ENCODE measurements at regions not wholly inside any gene's neighbourhood (a gene's known extent, or its start where the extent isn't known, plus 50 kb on each side); places are given as distances from the start of the nearest gene placed in this dataset.

GRCh38 chr4:4727536-4727935 is 131.9 kb upstream of the MSX1 start:
- no peak for DNase-seq (ENCODE audit: low spot score)
- Mint-ChIP-seq H3K27me3 (ENCODE audit: unreplicated experiment) (peaks cover 3% of the 10 kb centered on the region), H3K36me3 (ENCODE audit: low read depth, unreplicated experiment) (peaks cover 15% of the 10 kb centered on the region), H3K27ac (ENCODE audit: unreplicated experiment) (no peak overlapping the region), H3K4me1 (ENCODE audit: unreplicated experiment) (no peaks in the 10 kb centered on the region), H3K9me3 (ENCODE audit: unreplicated experiment) (peaks cover 10% of the 10 kb centered on the region), H3K4me3 (ENCODE audit: unreplicated experiment) (no peak overlapping the region)
- TF ChIP-seq CTCF (IDR thresholded peaks at IDR 0.05; ENCODE audit: unreplicated experiment): no peak

- peaks cover 15% of the 10 kb centered on the region for H3K36me3 Mint-ChIP-seq (ENCODE audit: low read depth, unreplicated experiment)
- no peak overlapping the region for H3K4me3 Mint-ChIP-seq (ENCODE audit: unreplicated experiment)
- H3K4me1 Mint-ChIP-seq (ENCODE audit: unreplicated experiment): no peaks in the 10 kb centered on the region
- peaks cover 3% of the 10 kb centered on the region for H3K27me3 Mint-ChIP-seq (ENCODE audit: unreplicated experiment)
- TF ChIP-seq CTCF (IDR thresholded peaks at IDR 0.05; ENCODE audit: unreplicated experiment): peak; percentile 48
- peaks cover 10% of the 10 kb centered on the region for H3K9me3 Mint-ChIP-seq (ENCODE audit: unreplicated experiment)
- no peak overlapping the region for H3K27ac Mint-ChIP-seq (ENCODE audit: unreplicated experiment)
- DNase-seq (ENCODE audit: low spot score): no peak
Measured at GRCh38 chr4:4726051-4726450, 133.4 kb upstream of the MSX1 start.

GRCh38 chr4:4724321-4724720 is 135.1 kb upstream of the MSX1 start:
- H3K4me1 Mint-ChIP-seq (ENCODE audit: unreplicated experiment): no peaks in the 10 kb centered on the region
- DNase-seq (ENCODE audit: low spot score): no peak
- H3K36me3 Mint-ChIP-seq (ENCODE audit: low read depth, unreplicated experiment): peaks cover 15% of the 10 kb centered on the region
- no peak overlapping the region for H3K4me3 Mint-ChIP-seq (ENCODE audit: unreplicated experiment)
- peaks cover 3% of the 10 kb centered on the region for H3K27me3 Mint-ChIP-seq (ENCODE audit: unreplicated experiment)
- H3K27ac Mint-ChIP-seq (ENCODE audit: unreplicated experiment): no peak overlapping the region
- peaks cover 10% of the 10 kb centered on the region for H3K9me3 Mint-ChIP-seq (ENCODE audit: unreplicated experiment)
- TF ChIP-seq CTCF (IDR thresholded peaks at IDR 0.05; ENCODE audit: unreplicated experiment): no peak

- peaks cover 10% of the 10 kb centered on the region for H3K36me3 Mint-ChIP-seq (ENCODE audit: low read depth, unreplicated experiment)
- no peak for TF ChIP-seq CTCF (IDR thresholded peaks at IDR 0.05; ENCODE audit: unreplicated experiment)
- H3K4me3 Mint-ChIP-seq (ENCODE audit: unreplicated experiment): no peak overlapping the region
- peaks cover 2% of the 10 kb centered on the region for H3K27me3 Mint-ChIP-seq (ENCODE audit: unreplicated experiment)
- H3K4me1 Mint-ChIP-seq (ENCODE audit: unreplicated experiment): no peaks in the 10 kb centered on the region
- no peak for DNase-seq (ENCODE audit: low spot score)
- H3K9me3 Mint-ChIP-seq (ENCODE audit: unreplicated experiment): peaks cover 10% of the 10 kb centered on the region
- no peak overlapping the region for H3K27ac Mint-ChIP-seq (ENCODE audit: unreplicated experiment)
Measured at GRCh38 chr4:4721636-4722035, 137.8 kb upstream of the MSX1 start.

GRCh38 chr4:4720646-4721045 is 138.8 kb upstream of the MSX1 start:
- H3K4me3 Mint-ChIP-seq (ENCODE audit: unreplicated experiment): no peak overlapping the region
- H3K27ac Mint-ChIP-seq (ENCODE audit: unreplicated experiment): no peak overlapping the region
- no peak for DNase-seq (ENCODE audit: low spot score)
- peaks cover 2% of the 10 kb centered on the region for H3K27me3 Mint-ChIP-seq (ENCODE audit: unreplicated experiment)
- H3K4me1 Mint-ChIP-seq (ENCODE audit: unreplicated experiment): no peaks in the 10 kb centered on the region
- peaks cover 4% of the 10 kb centered on the region for H3K36me3 Mint-ChIP-seq (ENCODE audit: low read depth, unreplicated experiment)
- peaks cover 6% of the 10 kb centered on the region for H3K9me3 Mint-ChIP-seq (ENCODE audit: unreplicated experiment)
- TF ChIP-seq CTCF (IDR thresholded peaks at IDR 0.05; ENCODE audit: unreplicated experiment): no peak
